GM23248 (cell line): ENCODE measurements at regions not wholly inside any gene's neighbourhood (a gene's known extent, or its start where the extent isn't known, plus 50 kb on each side); places are given as distances from the start of the nearest gene placed in this dataset.

Experiments used
- EZH2 ChIP-seq: fragments of 200-600 bp; sonication (generic); IDR thresholded peaks from 2 replicates; pipeline ENCODE4 v1.6.1; 2018; ENCODE audit warnings: antibody characterized with exemption, mild to moderate bottlenecking; ENCODE audit not compliant: insufficient read depth, poor library complexity, severe bottlenecking
- EZH2phosphoT487 ChIP-seq: fragments of 200-600 bp; sonication (generic); IDR thresholded peaks from 2 replicates; pipeline ENCODE4 v1.6.1; 2018; ENCODE audit warnings: antibody characterized with exemption, moderate library complexity, mild to moderate bottlenecking, low read depth; ENCODE audit not compliant: insufficient read depth

GRCh38 chr3:76653640-76654251, 386.2 kb upstream of the ROBO2 start:
- TF ChIP-seq EZH2phosphoT487 (no peak), EZH2 (no peak)
